ENCODE measurements at regions not wholly inside any gene's neighbourhood (a gene's known extent, or its start where the extent isn't known, plus 50 kb on each side); places are given as distances from the start of the nearest gene placed in this dataset.
A peak's percentile ranks its signal among the peaks of the same experiment; 100 is the strongest.

GRCh38 chr2:126480033-126480432 is 175.9 kb upstream of the GYPC start (continued):
- TF ChIP-seq ZNF462 (CRISPR knock-in tag; IDR thresholded peaks at IDR 0.05) (no peak), CREB1 (CRISPR knock-in tag; IDR thresholded peaks at IDR 0.05; ENCODE audit: low read depth) (no peak), STAT1 (IDR thresholded peaks at IDR 0.05; ENCODE audit: unreplicated experiment) (no peak), ZNF331 (CRISPR knock-in tag; IDR thresholded peaks at IDR 0.05; ENCODE audit: low read depth) (no peak), ETS1 (IDR thresholded peaks at IDR 0.05) (no peak), EZH2phosphoT487 (IDR thresholded peaks at IDR 0.05; ENCODE audit: unreplicated experiment) (no peak), EZH2 (IDR thresholded peaks at IDR 0.05; ENCODE audit: low read depth, unreplicated experiment) (no peak)

GRCh38 chr2:126482582-126483464 is 173.1 kb upstream of the GYPC start:
- H3K27ac Mint-ChIP-seq = no peak overlapping the region
- ATAC-seq (peak; percentile 77), DNase-seq (ENCODE audit: low spot score) (peak; percentile 20)
- TF ChIP-seq ETS1 (IDR thresholded peaks at IDR 0.05) (no peak), CTCF (conservative IDR thresholded peaks at IDR 0.05; ENCODE audit: low read depth in 2 of 2) (peak; percentile 14 to 56; a peak in 2 of 4 replicates), ZNF331 (CRISPR knock-in tag; IDR thresholded peaks at IDR 0.05; ENCODE audit: low read depth) (no peak), ZNF114 (CRISPR knock-in tag; IDR thresholded peaks at IDR 0.05) (no peak)

More at GRCh38 chr2:126482582-126483464, 173.1 kb upstream of the GYPC start:
- Histone ChIP-seq H3K4me3 (no peak overlapping the region), H3K9me2 (ENCODE audit: insufficient read depth) (no peaks in the 10 kb centered on the region), H3F3A (replicated peaks; ENCODE audit: low read depth) (no peaks in the 10 kb centered on the region), H2AFZ (no peak overlapping the region), H3K27ac (ENCODE audit: low read depth) (no peak overlapping the region), H3K27me3 (ENCODE audit: insufficient read depth) (no peaks in the 10 kb centered on the region), H3K36me3 (ENCODE audit: insufficient read depth) (no peaks in the 10 kb centered on the region), H3K4me1 (ENCODE audit: insufficient read depth) (no peaks in the 10 kb centered on the region), H4K20me1 (replicated peaks; ENCODE audit: insufficient read depth) (no peaks in the 10 kb centered on the region), H3K4me2 (no peak overlapping the region), H3K79me2 (replicated peaks; ENCODE audit: insufficient read depth) (no peaks in the 10 kb centered on the region)
- H3K27me3 Mint-ChIP-seq (ENCODE audit: insufficient read depth, low read depth, poor library complexity) = peaks cover 4% of the 10 kb centered on the region
- peaks cover 7% of the 10 kb centered on the region; the same call in 2 of the 3 replicates for H3K36me3 Mint-ChIP-seq (ENCODE audit: low read depth)
- H3K4me3 Mint-ChIP-seq = no peak overlapping the region
- H3K4me1 Mint-ChIP-seq = no peaks in the 10 kb centered on the region
- H3K9me3 Mint-ChIP-seq = peaks cover 22% of the 10 kb centered on the region
